HG02623 (cell line): ENCODE measurements at regions not wholly inside any gene's neighbourhood (a gene's known extent, or its start where the extent isn't known, plus 50 kb on each side); places are given as distances from the start of the nearest gene placed in this dataset.
"Not testable (repeated sequence)": the region's sequence is repeated elsewhere in the genome, so short reads cannot be mapped to it uniquely, and the experiment has no call there.

Experiments
- ATAC-seq: cut with Tn5 transposase; IDR thresholded peaks from one replicate; pipeline ENCODE4 v1.9.1; 2021; ENCODE audit warnings: moderate library complexity; ENCODE audit not compliant: unreplicated experiment

GRCh38 chr2:153308466-153308865, 170.1 kb downstream of the RPRM start:
- ATAC-seq = no peak

GRCh38 chr2:153307223-153307622, 171.3 kb downstream of the RPRM start:
- no peak for ATAC-seq

- no peak for ATAC-seq
Measured at GRCh38 chr2:153299809-153300208, 178.8 kb downstream of the RPRM start.

GRCh38 chr2:153299217-153299616, 179.3 kb downstream of the RPRM start:
- no peak for ATAC-seq

- no peak for ATAC-seq
Measured at GRCh38 chr2:153294199-153294786, 184.3 kb downstream of the RPRM start.

GRCh38 chr2:153291718-153292117, 186.8 kb downstream of the RPRM start:
- ATAC-seq = no peak

GRCh38 chr2:153287109-153287801, 191.3 kb downstream of the RPRM start:
- no peak for ATAC-seq

- ATAC-seq = no peak
Measured at GRCh38 chr2:153268941-153269461, 209.6 kb downstream of the RPRM start.

GRCh38 chr2:153256876-153257275, 221.7 kb downstream of the RPRM start:
- not testable (repeated sequence) for ATAC-seq

- not testable (repeated sequence) for ATAC-seq
Measured at GRCh38 chr2:153246636-153247035, 231.9 kb downstream of the RPRM start.

- ATAC-seq = peak; percentile 85
Measured at GRCh38 chr2:153235516-153235915, 243.0 kb downstream of the RPRM start.

GRCh38 chr2:153232464-153232863, 246.1 kb downstream of the RPRM start:
- ATAC-seq = no peak

GRCh38 chr2:153230977-153231376, 247.6 kb downstream of the RPRM start:
- no peak for ATAC-seq

GRCh38 chr2:153228904-153229303, 249.7 kb downstream of the RPRM start:
- ATAC-seq = no peak

GRCh38 chr2:153227981-153228380, 250.6 kb downstream of the RPRM start:
- no peak for ATAC-seq

GRCh38 chr2:153222231-153223165, 256.1 kb downstream of the RPRM start:
- ATAC-seq = no peak

GRCh38 chr2:153221506-153221905, 257.1 kb downstream of the RPRM start:
- no peak for ATAC-seq

GRCh38 chr2:153221087-153221486, 257.5 kb downstream of the RPRM start:
- ATAC-seq = no peak

- no peak for ATAC-seq
Measured at GRCh38 chr2:153218851-153219250, 259.7 kb downstream of the RPRM start.

- ATAC-seq = no peak
Measured at GRCh38 chr2:153214337-153214736, 264.2 kb downstream of the RPRM start.

GRCh38 chr2:153213022-153213421, 265.5 kb downstream of the RPRM start:
- no peak for ATAC-seq
